B cell (primary cell): ENCODE measurements at regions not wholly inside any gene's neighbourhood (a gene's known extent, or its start where the extent isn't known, plus 50 kb on each side); places are given as distances from the start of the nearest gene placed in this dataset.

Experiments
- CTCF ChIP-seq: fragments of 200-600 bp; IDR thresholded peaks from one replicate; pipeline ENCODE4 v1.8.0; 2022; ENCODE audit warnings: antibody characterized with exemption, mild to moderate bottlenecking
- EZH2 ChIP-seq: IDR thresholded peaks from 2 replicates; pipeline ENCODE4 v1.6.1; 2012; ENCODE audit warnings: borderline replicate concordance, low read depth, mild to moderate bottlenecking, moderate library complexity, low read length; ENCODE audit not compliant: insufficient read depth, poor library complexity, severe bottlenecking

- no peak for TF ChIP-seq EZH2
- TF ChIP-seq CTCF: no peak
Measured at GRCh38 chr2:234847639-234848038, 104.2 kb upstream of the SH3BP4 start.
